GM12874 (cell line): ENCODE measurements at regions not wholly inside any gene's neighbourhood (a gene's known extent, or its start where the extent isn't known, plus 50 kb on each side); places are given as distances from the start of the nearest gene placed in this dataset.

ENCODE experiments used
- CTCF ChIP-seq: IDR thresholded peaks from 2 replicates; pipeline ENCODE4 v1.5.1; 2011; ENCODE audit warnings: low read depth, mild to moderate bottlenecking, control low read depth, low read length, moderate library complexity; ENCODE audit not compliant: insufficient read depth

GRCh38 chr1:192442736-192443135 is 125.9 kb downstream of the RGS21 start:
- no peak for TF ChIP-seq CTCF

GRCh38 chr1:192443616-192444015 is 126.8 kb downstream of the RGS21 start:
- TF ChIP-seq CTCF = no peak

- TF ChIP-seq CTCF = no peak
Observed at GRCh38 chr1:192445241-192445640, 128.4 kb downstream of the RGS21 start.

GRCh38 chr1:192445839-192446489 is 129.2 kb downstream of the RGS21 start:
- peak; percentile 34; the same call in 1 of the 2 replicates for TF ChIP-seq CTCF

- no peak for TF ChIP-seq CTCF
Observed at GRCh38 chr1:192448026-192448578, 127.5 kb upstream of the RGS1 start.

GRCh38 chr1:192453360-192453992 is 122.1 kb upstream of the RGS1 start:
- TF ChIP-seq CTCF = no peak

- TF ChIP-seq CTCF = no peak
Observed at GRCh38 chr1:192459467-192459866, 116.1 kb upstream of the RGS1 start.
